Esophagus muscularis mucosa (tissue), 3 donors: ENCODE measurements at regions not wholly inside any gene's neighbourhood (a gene's known extent, or its start where the extent isn't known, plus 50 kb on each side); places are given as distances from the start of the nearest gene placed in this dataset.
"Not testable (repeated sequence)": the region's sequence is repeated elsewhere in the genome, so short reads cannot be mapped to it uniquely, and the experiment has no call there.

ENCODE experiments used
- POLR2A ChIP-seq: fragments of 450-650 bp; IDR thresholded peaks from one replicate; pipeline ENCODE4 v1.6.1; 2017; ENCODE audit warnings: antibody characterized with exemption, moderate library complexity, mild to moderate bottlenecking, low read depth
- TF ChIP-seq, protein P1 (sequence below), 3 experiments: fragments of 200-600 bp in 2 of 3; fragments of 450-650 bp in 1 of 3; sonication (generic) in 2 of 3; IDR thresholded peaks; one replicate each; pipeline ENCODE4 v1.5.1; 2017 to 2019; ENCODE audit warnings: antibody characterized with exemption in 3 of 3, mild to moderate bottlenecking in 2 of 3, moderate library complexity in 1 of 3

DNA sequence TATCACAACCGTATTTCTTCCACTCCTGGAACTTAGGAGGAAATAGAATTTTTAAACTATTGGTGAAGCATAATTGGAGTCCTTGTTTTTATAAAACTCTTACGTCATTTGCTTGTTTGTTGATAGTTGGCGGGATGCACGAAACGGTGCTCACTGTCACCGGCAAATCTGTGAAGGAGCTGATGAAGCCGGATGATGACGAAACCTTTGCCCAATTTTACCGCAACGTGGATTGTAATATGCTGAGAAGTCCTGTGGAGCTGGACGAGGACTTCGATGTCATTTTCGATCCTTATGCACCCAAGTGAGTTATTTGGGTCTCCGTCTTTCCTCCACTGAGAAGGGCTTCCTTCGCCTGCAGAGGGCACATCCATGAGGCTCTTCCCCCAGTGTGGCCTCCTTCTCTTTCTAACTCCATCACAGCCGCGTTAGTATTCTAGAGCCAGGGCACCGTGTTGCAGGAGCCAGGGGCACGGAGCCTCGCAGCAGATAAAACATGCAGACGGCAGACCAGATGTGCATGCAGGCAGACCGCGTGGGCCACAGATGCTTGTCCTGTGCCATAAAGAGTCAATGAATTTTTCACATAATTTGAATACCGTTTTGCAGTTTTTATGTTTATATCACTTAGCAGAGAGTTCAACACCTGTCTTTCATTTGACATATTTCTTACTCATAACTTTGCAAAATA is 61.5 kb upstream of the LYZL2 start:
- TF ChIP-seq, protein P1, sequence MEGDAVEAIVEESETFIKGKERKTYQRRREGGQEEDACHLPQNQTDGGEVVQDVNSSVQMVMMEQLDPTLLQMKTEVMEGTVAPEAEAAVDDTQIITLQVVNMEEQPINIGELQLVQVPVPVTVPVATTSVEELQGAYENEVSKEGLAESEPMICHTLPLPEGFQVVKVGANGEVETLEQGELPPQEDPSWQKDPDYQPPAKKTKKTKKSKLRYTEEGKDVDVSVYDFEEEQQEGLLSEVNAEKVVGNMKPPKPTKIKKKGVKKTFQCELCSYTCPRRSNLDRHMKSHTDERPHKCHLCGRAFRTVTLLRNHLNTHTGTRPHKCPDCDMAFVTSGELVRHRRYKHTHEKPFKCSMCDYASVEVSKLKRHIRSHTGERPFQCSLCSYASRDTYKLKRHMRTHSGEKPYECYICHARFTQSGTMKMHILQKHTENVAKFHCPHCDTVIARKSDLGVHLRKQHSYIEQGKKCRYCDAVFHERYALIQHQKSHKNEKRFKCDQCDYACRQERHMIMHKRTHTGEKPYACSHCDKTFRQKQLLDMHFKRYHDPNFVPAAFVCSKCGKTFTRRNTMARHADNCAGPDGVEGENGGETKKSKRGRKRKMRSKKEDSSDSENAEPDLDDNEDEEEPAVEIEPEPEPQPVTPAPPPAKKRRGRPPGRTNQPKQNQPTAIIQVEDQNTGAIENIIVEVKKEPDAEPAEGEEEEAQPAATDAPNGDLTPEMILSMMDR (IDR thresholded peaks at IDR 0.05), result not testable (repeated sequence)
- TF ChIP-seq POLR2A, result not testable (repeated sequence)
